Calu3 (cell line): ENCODE measurements at regions not wholly inside any gene's neighbourhood (a gene's known extent, or its start where the extent isn't known, plus 50 kb on each side); places are given as distances from the start of the nearest gene placed in this dataset.

Experiments used
- BruUV-seq: library from RNA; stranded (reverse); fragments of 400-500 nt; replicated peaks from 2 replicates; lab custom pipeline; 2021; lab: Mats Ljungman, UMichigan
- CTCF ChIA-PET: fragments of 300-600 bp; sonication (Branson Sonifier 250); formaldehyde crosslinking; loops from one replicate; lab custom pipeline; 2022; ENCODE audit warnings: antibody characterized with exemption; lab: Charles Lee
- DNase-seq: peaks from one replicate; pipeline ENCODE4 v3.0.0; 2022
- H3K27ac Mint-ChIP-seq: one replicate; pipeline ENCODE4 v1.8.0; 2022; ENCODE audit warnings: mixed read lengths; ENCODE audit not compliant: unreplicated experiment
- H3K27me3 Mint-ChIP-seq: one replicate; pipeline ENCODE4 v1.8.0; 2022; ENCODE audit warnings: mixed read lengths; ENCODE audit not compliant: unreplicated experiment
- H3K36me3 Mint-ChIP-seq: one replicate; pipeline ENCODE4 v1.8.0; 2022; ENCODE audit warnings: mild to moderate bottlenecking, moderate library complexity, mixed read lengths; ENCODE audit not compliant: insufficient read depth, unreplicated experiment
- H3K4me1 Mint-ChIP-seq: one replicate; pipeline ENCODE4 v1.8.0; 2022; ENCODE audit warnings: mild to moderate bottlenecking, low read depth, mixed read lengths; ENCODE audit not compliant: unreplicated experiment
- H3K4me3 Mint-ChIP-seq: one replicate; pipeline ENCODE4 v1.8.0; 2022; ENCODE audit warnings: mild to moderate bottlenecking, low read depth, moderate library complexity, mixed read lengths; ENCODE audit not compliant: unreplicated experiment
- H3K9me3 Mint-ChIP-seq: one replicate; pipeline ENCODE4 v1.8.0; 2022; ENCODE audit warnings: low read depth, mixed read lengths; ENCODE audit not compliant: unreplicated experiment
- CTCF ChIP-seq: fragments of 200-600 bp; IDR thresholded peaks from one replicate; pipeline ENCODE4 v1.8.0; 2022; ENCODE audit warnings: antibody characterized with exemption; ENCODE audit not compliant: unreplicated experiment
- intact Hi-C: fragments of 100-400 bp; cut with micrococcal nuclease; formaldehyde crosslinking; loops from one replicate; pipeline ENCODE4 v1.10.0; 2022; ENCODE audit not compliant: unreplicated experiment

- peaks cover 6% of the 10 kb centered on the region for H3K9me3 Mint-ChIP-seq
- BruUV-seq = no TSS peak
- TF ChIP-seq CTCF = no peak
These were observed 753.7 kb upstream of the SGCG start for GRCh38 chr13:22427066-22427465.

GRCh38 chr13:22427783-22428182 is 753.0 kb upstream of the SGCG start:
- Mint-ChIP-seq H3K27ac (no peak overlapping the region), H3K4me1 (no peaks in the 10 kb centered on the region), H3K27me3 (no peaks in the 10 kb centered on the region), H3K9me3 (peaks cover 6% of the 10 kb centered on the region), H3K4me3 (no peak overlapping the region), H3K36me3 (no peaks in the 10 kb centered on the region)
- no peak for DNase-seq
- no TSS peak for BruUV-seq
- CTCF ChIA-PET = no interaction called here
- TF ChIP-seq CTCF = no peak
- intact Hi-C loops = no loop called here

More at GRCh38 chr13:22427066-22427465, 753.7 kb upstream of the SGCG start:
- intact Hi-C loops = no loop called here
- H3K4me1 Mint-ChIP-seq = no peaks in the 10 kb centered on the region
- CTCF ChIA-PET = no interaction called here
- DNase-seq = no peak
- no peaks in the 10 kb centered on the region for H3K36me3 Mint-ChIP-seq
- H3K4me3 Mint-ChIP-seq = no peak overlapping the region
- no peak overlapping the region for H3K27ac Mint-ChIP-seq
- no peaks in the 10 kb centered on the region for H3K27me3 Mint-ChIP-seq

GRCh38 chr13:22428188-22428828 is 752.5 kb upstream of the SGCG start:
- TF ChIP-seq CTCF = no peak
- Mint-ChIP-seq H3K36me3 (no peaks in the 10 kb centered on the region), H3K9me3 (peaks cover 6% of the 10 kb centered on the region), H3K27ac (no peak overlapping the region), H3K27me3 (no peaks in the 10 kb centered on the region), H3K4me3 (no peak overlapping the region), H3K4me1 (no peaks in the 10 kb centered on the region)
- intact Hi-C loops = no loop called here
- no TSS peak for BruUV-seq
- CTCF ChIA-PET = no interaction called here
- no peak for DNase-seq

- DNase-seq = no peak
- intact Hi-C loops = no loop called here
- no peaks in the 10 kb centered on the region for H3K36me3 Mint-ChIP-seq
- H3K4me1 Mint-ChIP-seq = no peaks in the 10 kb centered on the region
- no peak for TF ChIP-seq CTCF
- H3K4me3 Mint-ChIP-seq = no peak overlapping the region
- H3K9me3 Mint-ChIP-seq = peaks cover 2% of the 10 kb centered on the region
- BruUV-seq = no TSS peak
- CTCF ChIA-PET = no interaction called here
- H3K27me3 Mint-ChIP-seq = no peaks in the 10 kb centered on the region
- no peak overlapping the region for H3K27ac Mint-ChIP-seq
These were observed 748.1 kb upstream of the SGCG start for GRCh38 chr13:22432690-22433089.
